Neural cell (in vitro differentiated cells): ENCODE measurements at regions not wholly inside any gene's neighbourhood (a gene's known extent, or its start where the extent isn't known, plus 50 kb on each side); places are given as distances from the start of the nearest gene placed in this dataset.

Experiments
- CTCF ChIP-seq: fragments of 450-650 bp; IDR thresholded peaks from 2 replicates; pipeline ENCODE4 v1.5.1; 2014; ENCODE audit warnings: antibody characterized with exemption, mild to moderate bottlenecking, moderate library complexity; ENCODE audit not compliant: poor library complexity, severe bottlenecking
- EP300 ChIP-seq: fragments of 450-650 bp; conservative IDR thresholded peaks from 2 replicates; pipeline ENCODE4 v1.6.1; 2014; ENCODE audit warnings: antibody characterized with exemption, mild to moderate bottlenecking, moderate library complexity; ENCODE audit not compliant: poor library complexity, severe bottlenecking
- EZH2 ChIP-seq: fragments of 200-600, 300-800 bp; shearing (Covaris generic), sonication (generic); IDR thresholded peaks from 2 replicates; pipeline ENCODE4 v1.6.1; 2014; ENCODE audit warnings: antibody characterized with exemption, low read length, borderline replicate concordance, mild to moderate bottlenecking; ENCODE audit not compliant: insufficient read depth, poor library complexity, severe bottlenecking
- MXI1 ChIP-seq: fragments of 450-650 bp; conservative IDR thresholded peaks from 2 replicates; pipeline ENCODE4 v1.6.1; 2014; ENCODE audit warnings: antibody characterized with exemption, mild to moderate bottlenecking; ENCODE audit not compliant: poor library complexity, severe bottlenecking
- POLR2AphosphoS5 ChIP-seq: IDR thresholded peaks from 2 replicates; pipeline ENCODE4 v1.6.1; 2012
- SMC3 ChIP-seq: fragments of 450-650 bp; conservative IDR thresholded peaks from 2 replicates; pipeline ENCODE4 v1.6.1; 2014; ENCODE audit warnings: antibody characterized with exemption, mild to moderate bottlenecking, moderate library complexity; ENCODE audit not compliant: poor library complexity
- TAF1 ChIP-seq: IDR thresholded peaks from 2 replicates; pipeline ENCODE4 v1.6.1; 2012; ENCODE audit warnings: low read depth

- no peak for TF ChIP-seq EZH2
- TF ChIP-seq TAF1: no peak
- TF ChIP-seq CTCF: no peak
- TF ChIP-seq EP300: no peak
- TF ChIP-seq POLR2AphosphoS5: no peak
- no peak for TF ChIP-seq SMC3
- TF ChIP-seq MXI1: no peak
Measured at GRCh38 chr18:44213293-44213692, 467.4 kb upstream of the SETBP1 start.
